CD4-positive, alpha-beta T cell (primary cell): ENCODE measurements at regions not wholly inside any gene's neighbourhood (a gene's known extent, or its start where the extent isn't known, plus 50 kb on each side); places are given as distances from the start of the nearest gene placed in this dataset.

Experiments
- ATAC-seq: fragments of 200-7000 bp; cut with Tn5 transposase; one replicate; pipeline ENCODE4 v1.10.0; 2022; ENCODE audit warnings: mild to moderate bottlenecking; ENCODE audit not compliant: poor library complexity
- CTCF ChIA-PET: fragments of 350-600 bp; sonication (Branson Sonifier 250); formaldehyde crosslinking; loops from one replicate; lab custom pipeline; 2021; ENCODE audit warnings: antibody characterized with exemption, inconsistent platforms; lab: Charles Lee
- POLR2A ChIA-PET: fragments of 350-600 bp; sonication (Branson Sonifier 250); formaldehyde crosslinking; loops from one replicate; lab custom pipeline; 2021; ENCODE audit warnings: antibody characterized with exemption, inconsistent platforms; lab: Charles Lee
- DNase-seq, 14 experiments: peaks; one replicate each; pipeline ENCODE4 v3.0.0-alpha.2; 2013 to 2020; ENCODE audit warnings: mixed read lengths in 2 of 14
- H3K27ac ChIP-seq, 2 donors: one replicate each; pipeline versions ENCODE4 v1.5.1 to v1.7.0; 2013; ENCODE audit warnings: low read length in 2 of 2, low read depth in 1 of 2, mild to moderate bottlenecking in 1 of 2
- H3K27me3 ChIP-seq, 2 experiments: 1 replicate in 1 of 2; 2 replicates in 1 of 2; pipeline versions ENCODE4 v1.6.1 to v1.7.0; 2013; ENCODE audit warnings: low read length in 2 of 2, control low read depth in 1 of 2, mild to moderate bottlenecking in 1 of 2, moderate library complexity in 1 of 2; ENCODE audit not compliant: insufficient read depth in 2 of 2, control insufficient read depth in 1 of 2
- H3K36me3 ChIP-seq: one replicate; pipeline ENCODE4 v1.6.1; 2013; ENCODE audit warnings: low read length, control low read depth; ENCODE audit not compliant: insufficient read depth
- H3K4me1 ChIP-seq: one replicate; pipeline ENCODE4 v1.6.1; 2013; ENCODE audit warnings: low read length, control low read depth; ENCODE audit not compliant: insufficient read depth
- H3K4me3 ChIP-seq: one replicate; pipeline ENCODE4 v1.5.1; 2013; ENCODE audit warnings: mild to moderate bottlenecking, low read length, moderate library complexity
- H3K9me3 ChIP-seq, 2 experiments: 1 replicate in 1 of 2; 2 replicates in 1 of 2; pipeline versions ENCODE4 v1.6.1 to v1.7.0; 2013; ENCODE audit warnings: low read length in 2 of 2, mild to moderate bottlenecking in 2 of 2, control low read depth in 1 of 2, moderate library complexity in 1 of 2; ENCODE audit not compliant: control insufficient read depth in 1 of 2, insufficient read depth in 1 of 2
- H3K27ac Mint-ChIP-seq: one replicate; pipeline ENCODE4 v1.8.0; 2020; ENCODE audit warnings: mixed read lengths
- H3K27me3 Mint-ChIP-seq: one replicate; pipeline ENCODE4 v1.8.0; 2021; ENCODE audit warnings: mixed read lengths
- H3K36me3 Mint-ChIP-seq: one replicate; pipeline ENCODE4 v1.8.0; 2021; ENCODE audit warnings: low read depth, mixed read lengths
- H3K4me1 Mint-ChIP-seq: one replicate; pipeline ENCODE4 v1.8.0; 2021; ENCODE audit warnings: low read depth, mixed read lengths
- H3K4me3 Mint-ChIP-seq: one replicate; pipeline ENCODE4 v1.8.0; 2020; ENCODE audit warnings: mild to moderate bottlenecking, mixed read lengths
- H3K9me3 Mint-ChIP-seq: one replicate; pipeline ENCODE4 v1.8.0; 2020; ENCODE audit warnings: mixed read lengths
- intact Hi-C, 2 experiments: fragments of 100-400 bp; cut with DNase I in 1 of 2; cut with micrococcal nuclease in 1 of 2; formaldehyde crosslinking; loops; one replicate each; pipeline versions ENCODE4 v1.15.1 to v1.9.0; 2023 to 2025; cut with DNase I, micrococcal nuclease
- TF ChIP-seq, protein P1 (sequence below): fragments of 200-600 bp; IDR thresholded peaks from one replicate; pipeline ENCODE4 v1.8.0; 2022; ENCODE audit warnings: antibody characterized with exemption, mild to moderate bottlenecking

DNA sequence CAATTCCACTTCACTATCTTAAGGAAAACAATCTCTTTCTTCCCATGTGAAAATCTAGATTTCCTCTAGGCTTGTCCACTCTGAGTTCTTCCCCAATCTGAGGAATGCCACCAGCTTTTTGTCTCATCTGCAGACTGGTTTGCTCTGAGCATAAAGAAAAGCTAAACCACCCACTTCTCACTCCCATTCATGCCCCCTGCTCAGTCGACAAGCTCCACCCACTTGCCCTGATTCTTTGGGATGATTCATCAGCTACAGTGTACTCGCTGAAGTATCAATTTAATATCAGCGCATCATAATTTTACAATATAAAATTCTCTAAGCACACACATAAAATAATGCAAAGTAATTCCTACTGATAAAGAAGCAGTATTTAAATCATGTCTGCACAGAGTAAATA is 209.1 kb downstream of the GRIN2B start:
- H3K4me1 ChIP-seq = no peaks in the 10 kb centered on the region
- TF ChIP-seq, protein P1, sequence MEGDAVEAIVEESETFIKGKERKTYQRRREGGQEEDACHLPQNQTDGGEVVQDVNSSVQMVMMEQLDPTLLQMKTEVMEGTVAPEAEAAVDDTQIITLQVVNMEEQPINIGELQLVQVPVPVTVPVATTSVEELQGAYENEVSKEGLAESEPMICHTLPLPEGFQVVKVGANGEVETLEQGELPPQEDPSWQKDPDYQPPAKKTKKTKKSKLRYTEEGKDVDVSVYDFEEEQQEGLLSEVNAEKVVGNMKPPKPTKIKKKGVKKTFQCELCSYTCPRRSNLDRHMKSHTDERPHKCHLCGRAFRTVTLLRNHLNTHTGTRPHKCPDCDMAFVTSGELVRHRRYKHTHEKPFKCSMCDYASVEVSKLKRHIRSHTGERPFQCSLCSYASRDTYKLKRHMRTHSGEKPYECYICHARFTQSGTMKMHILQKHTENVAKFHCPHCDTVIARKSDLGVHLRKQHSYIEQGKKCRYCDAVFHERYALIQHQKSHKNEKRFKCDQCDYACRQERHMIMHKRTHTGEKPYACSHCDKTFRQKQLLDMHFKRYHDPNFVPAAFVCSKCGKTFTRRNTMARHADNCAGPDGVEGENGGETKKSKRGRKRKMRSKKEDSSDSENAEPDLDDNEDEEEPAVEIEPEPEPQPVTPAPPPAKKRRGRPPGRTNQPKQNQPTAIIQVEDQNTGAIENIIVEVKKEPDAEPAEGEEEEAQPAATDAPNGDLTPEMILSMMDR = no peak
- H3K36me3 ChIP-seq = no peaks in the 10 kb centered on the region
- no peak overlapping the region for H3K27ac Mint-ChIP-seq
- no peak overlapping the region for H3K4me3 ChIP-seq
- no peaks in the 10 kb centered on the region for H3K27me3 ChIP-seq
- POLR2A ChIA-PET = no interaction called here
- intact Hi-C loops = no loop called here
- no peak for DNase-seq
- no peak overlapping the region for H3K4me3 Mint-ChIP-seq
- H3K9me3 Mint-ChIP-seq = no peaks in the 10 kb centered on the region
- H3K27me3 Mint-ChIP-seq = no peaks in the 10 kb centered on the region
- peaks cover 0 to 3% of the 10 kb centered on the region in 2 experiments for H3K9me3 ChIP-seq
- CTCF ChIA-PET = no interaction called here
- no peak for ATAC-seq
- H3K36me3 Mint-ChIP-seq = no peaks in the 10 kb centered on the region
- H3K4me1 Mint-ChIP-seq = no peaks in the 10 kb centered on the region
- H3K27ac ChIP-seq = no peak overlapping the region

DNA sequence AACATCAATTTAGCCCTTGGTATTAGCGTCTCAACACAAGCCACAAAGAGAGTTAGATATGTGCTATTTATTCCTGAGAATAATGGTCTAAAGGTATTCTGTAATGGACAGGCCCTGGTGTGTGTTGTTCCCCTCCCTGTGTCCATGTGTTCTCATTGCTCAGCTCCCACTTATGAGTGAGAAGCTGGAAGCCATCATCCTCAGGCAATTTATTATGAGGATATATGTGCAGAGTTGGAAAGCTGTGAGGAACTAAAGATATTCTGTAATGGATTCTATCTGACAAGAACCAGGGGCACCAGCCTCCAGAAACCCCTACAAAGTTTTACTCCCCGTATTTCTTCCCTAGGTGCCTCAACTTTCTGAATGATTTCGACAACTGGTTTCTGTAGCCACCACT is 210.8 kb downstream of the GRIN2B start:
- ATAC-seq = no peak
- Mint-ChIP-seq H3K4me3 (no peak overlapping the region), H3K27me3 (no peaks in the 10 kb centered on the region), H3K27ac (no peak overlapping the region), H3K4me1 (no peaks in the 10 kb centered on the region), H3K36me3 (no peaks in the 10 kb centered on the region), H3K9me3 (no peaks in the 10 kb centered on the region)
- Histone ChIP-seq H3K4me3 (no peak overlapping the region), H3K4me1 (no peaks in the 10 kb centered on the region), H3K9me3 (peaks cover 0 to 3% of the 10 kb centered on the region in 2 experiments), H3K27me3 (no peaks in the 10 kb centered on the region), H3K36me3 (no peaks in the 10 kb centered on the region), H3K27ac (no peak overlapping the region)
- TF ChIP-seq, protein P1 = no peak
- intact Hi-C loops = no loop called here
- no peak for DNase-seq
- POLR2A ChIA-PET = no interaction called here
- CTCF ChIA-PET = no interaction called here

DNA sequence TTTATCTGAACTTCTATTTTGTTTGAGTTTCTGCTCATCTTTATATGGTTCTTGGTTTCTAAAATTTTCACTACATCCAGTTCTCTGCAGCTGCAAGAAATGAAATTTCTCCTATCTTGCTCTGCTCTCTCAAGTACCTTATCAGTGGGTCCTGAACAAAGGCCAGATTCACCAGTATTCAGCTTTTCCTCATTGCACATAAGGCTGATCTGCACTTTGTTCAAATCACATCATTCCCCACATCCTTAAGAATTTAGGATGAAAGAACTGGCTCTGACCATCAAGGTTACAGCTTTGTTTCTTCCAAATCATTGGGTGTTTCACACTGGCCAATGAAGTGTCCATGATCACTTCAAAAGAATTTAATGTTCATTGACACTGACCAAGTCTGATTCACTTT is 211.4 kb downstream of the GRIN2B start:
- Mint-ChIP-seq H3K4me1 (no peaks in the 10 kb centered on the region), H3K27me3 (peaks cover 4% of the 10 kb centered on the region), H3K9me3 (no peaks in the 10 kb centered on the region), H3K27ac (no peak overlapping the region), H3K4me3 (no peak overlapping the region), H3K36me3 (no peaks in the 10 kb centered on the region)
- TF ChIP-seq, protein P1 = no peak
- Histone ChIP-seq H3K9me3 (peaks cover 0 to 3% of the 10 kb centered on the region in 2 experiments), H3K4me3 (no peak overlapping the region), H3K27ac (no peak overlapping the region), H3K27me3 (no peaks in the 10 kb centered on the region), H3K36me3 (no peaks in the 10 kb centered on the region), H3K4me1 (no peaks in the 10 kb centered on the region)
- ChIA-PET POLR2A (no interaction called here), CTCF (no interaction called here)
- DNase-seq (no peak), ATAC-seq (no peak)
- intact Hi-C loops = no loop called here
